H1 (cell line): ENCODE measurements at regions not wholly inside any gene's neighbourhood (a gene's known extent, or its start where the extent isn't known, plus 50 kb on each side); places are given as distances from the start of the nearest gene placed in this dataset.
"Not testable (repeated sequence)": the region's sequence is repeated elsewhere in the genome, so short reads cannot be mapped to it uniquely, and the experiment has no call there.

Experiments used
- CTCF ChIA-PET: fragments of 300-600 bp; sonication (Branson Sonifier 250); formaldehyde crosslinking; loops from one replicate; lab custom pipeline; 2021; ENCODE audit not compliant: partially characterized antibody; lab: Charles Lee
- POLR2A ChIA-PET: fragments of 300-600 bp; sonication (Branson Sonifier 250); formaldehyde crosslinking; loops from one replicate; lab custom pipeline; 2021; ENCODE audit warnings: inconsistent platforms; ENCODE audit not compliant: partially characterized antibody; lab: Charles Lee
- DNase-seq, 2 experiments: peaks; one replicate each; pipeline versions ENCODE4 v3.0.0 to v3.0.0-alpha.2; 2010 to 2022; ENCODE audit warnings: low spot score in 2 of 2, low read depth in 1 of 2, mixed read lengths in 1 of 2
- FAIRE-seq: peaks from 2 replicates; lab custom pipeline; 2011; peaks lifted over from hg19 to GRCh38; lab: Jason Lieb, UNC
- H2AFZ ChIP-seq: 2 replicates; pipeline ENCODE4 v1.8.1; 2012; ENCODE audit warnings: low read length, inconsistent platforms
- H2AK5ac ChIP-seq: 2 replicates; pipeline ENCODE4 v1.6.1; 2013; ENCODE audit warnings: low read depth, low read length
- H2BK120ac ChIP-seq: replicated peaks from 2 replicates; pipeline ENCODE3; 2013; ENCODE audit warnings: low read depth, low read length, inconsistent platforms
- H2BK12ac ChIP-seq: 2 replicates; pipeline ENCODE4 v1.6.1; 2013; ENCODE audit warnings: low read depth, low read length
- H2BK15ac ChIP-seq: 2 replicates; pipeline ENCODE4 v1.6.1; 2013; ENCODE audit warnings: low read length
- H2BK20ac ChIP-seq: 2 replicates; pipeline ENCODE4 v1.6.1; 2013; ENCODE audit warnings: low read length
- H2BK5ac ChIP-seq: 2 replicates; pipeline ENCODE4 v1.6.1; 2013; ENCODE audit warnings: low read depth, low read length
- H3K14ac ChIP-seq: 2 replicates; pipeline ENCODE4 v1.6.1; 2013; ENCODE audit warnings: inconsistent platforms; ENCODE audit not compliant: insufficient read length
- H3K18ac ChIP-seq: 2 replicates; pipeline ENCODE4 v1.6.1; 2013; ENCODE audit warnings: low read length; ENCODE audit errors: extremely low read depth
- H3K23ac ChIP-seq: 2 replicates; pipeline ENCODE4 v1.6.1; 2013; ENCODE audit warnings: inconsistent platforms; ENCODE audit not compliant: insufficient read length
- H3K23me2 ChIP-seq: 2 replicates; pipeline ENCODE4 v1.6.1; 2013; ENCODE audit warnings: low read depth, low read length
- H3K27ac ChIP-seq: 2 replicates; pipeline ENCODE4 v1.6.1; 2011; ENCODE audit warnings: low read depth, low read length, inconsistent platforms
- H3K27me3 ChIP-seq, 4 experiments: replicated peaks in 1 of 4; 1 replicate in 1 of 4; 2 replicates in 3 of 4; pipeline versions ENCODE4 v1.6.1 to v1.8.1; 2011 to 2013; ENCODE audit warnings: low read length in 3 of 4, mild to moderate bottlenecking in 3 of 4, inconsistent platforms in 2 of 4, mixed read lengths in 2 of 4, moderate library complexity in 1 of 4; ENCODE audit not compliant: control insufficient read depth in 3 of 4, insufficient read depth in 3 of 4; ENCODE audit errors: extremely low read depth in 1 of 4
- H3K36me3 ChIP-seq, 4 experiments: 2 replicates each; pipeline versions ENCODE4 v1.6.1 to v1.8.1; 2011 to 2013; ENCODE audit warnings: mild to moderate bottlenecking in 4 of 4, low read length in 3 of 4, moderate library complexity in 2 of 4, control low read depth in 1 of 4, inconsistent platforms in 1 of 4; ENCODE audit not compliant: insufficient read depth in 4 of 4, control insufficient read depth in 2 of 4
- H3K4ac ChIP-seq: replicated peaks from 2 replicates; pipeline ENCODE3; 2013; ENCODE audit warnings: low read length, low read depth, mixed read lengths, inconsistent platforms; ENCODE audit not compliant: insufficient read length
- H3K4me1 ChIP-seq, 4 experiments: replicated peaks in 1 of 4; 1 replicate in 1 of 4; 2 replicates in 3 of 4; pipeline versions ENCODE4 v1.6.1 to v1.8.1; 2011 to 2013; ENCODE audit warnings: low read length in 3 of 4, inconsistent platforms in 2 of 4, mixed read lengths in 1 of 4; ENCODE audit not compliant: insufficient read depth in 4 of 4, control insufficient read depth in 3 of 4
- H3K4me2 ChIP-seq, 2 experiments: 2 replicates each; pipeline versions ENCODE4 v1.6.1 to v1.8.1; 2011 to 2013; ENCODE audit warnings: low read depth in 2 of 2, low read length in 2 of 2, control low read depth in 1 of 2, inconsistent platforms in 1 of 2, mild to moderate bottlenecking in 1 of 2; ENCODE audit not compliant: insufficient read depth in 1 of 2
- H3K4me3 ChIP-seq, 4 experiments: fragments of 200-600, 300-600 bp in 1 of 4; sonication (generic), shearing (Covaris generic), sonication (Bioruptor Twin) in 1 of 4; 2 replicates each; pipeline versions ENCODE4 v1.5.1 to v1.8.1; 2011 to 2016; ENCODE audit warnings: low read length in 4 of 4, low read depth in 3 of 4, control low read depth in 2 of 4, inconsistent platforms in 2 of 4, mild to moderate bottlenecking in 2 of 4, mixed read lengths in 1 of 4, moderate library complexity in 1 of 4; ENCODE audit not compliant: insufficient read depth in 2 of 4; ENCODE audit errors: extremely low read depth in 1 of 4
- H3K56ac ChIP-seq: replicated peaks from 2 replicates; pipeline ENCODE3; 2013; ENCODE audit warnings: low read depth, mild to moderate bottlenecking, mixed read lengths, low read length, inconsistent platforms; ENCODE audit not compliant: insufficient read length
- H3K79me1 ChIP-seq: 2 replicates; pipeline ENCODE4 v1.6.1; 2013; ENCODE audit warnings: low read depth, low read length, control low read depth
- H3K79me2 ChIP-seq, 2 experiments: 2 replicates each; pipeline versions ENCODE4 v1.6.1 to v1.8.1; 2012 to 2013; ENCODE audit warnings: low read length in 2 of 2, mild to moderate bottlenecking in 2 of 2, inconsistent platforms in 1 of 2; ENCODE audit not compliant: insufficient read depth in 2 of 2, control insufficient read depth in 1 of 2
- H3K9ac ChIP-seq, 4 experiments: replicated peaks in 1 of 4; 1 replicate in 1 of 4; 2 replicates in 3 of 4; pipeline versions ENCODE4 v1.6.1 to v1.8.1; 2011 to 2013; ENCODE audit warnings: low read depth in 3 of 4, low read length in 3 of 4, control low read depth in 2 of 4, mild to moderate bottlenecking in 2 of 4, moderate library complexity in 2 of 4, inconsistent platforms in 1 of 4; ENCODE audit errors: extremely low read depth in 1 of 4
- H3K9me3 ChIP-seq, 2 experiments: 2 replicates each; pipeline versions ENCODE4 v1.6.1 to v1.8.1; 2012 to 2013; ENCODE audit warnings: mild to moderate bottlenecking in 2 of 2, moderate library complexity in 2 of 2, control low read depth in 1 of 2, inconsistent platforms in 1 of 2, low read depth in 1 of 2, low read length in 1 of 2, mixed read lengths in 1 of 2; ENCODE audit not compliant: insufficient read depth in 2 of 2
- H4K20me1 ChIP-seq, 2 experiments: replicated peaks in 1 of 2; 2 replicates each; pipeline versions ENCODE3 to v1.8.1; 2011 to 2013; ENCODE audit warnings: inconsistent platforms in 2 of 2, low read length in 2 of 2, mild to moderate bottlenecking in 1 of 2; ENCODE audit not compliant: insufficient read depth in 2 of 2, control insufficient read depth in 1 of 2
- H4K5ac ChIP-seq: 2 replicates; pipeline ENCODE4 v1.6.1; 2013; ENCODE audit warnings: low read length, low read depth, mixed read lengths, inconsistent platforms; ENCODE audit not compliant: insufficient read length
- H4K8ac ChIP-seq: 2 replicates; pipeline ENCODE4 v1.8.0; 2013; ENCODE audit warnings: mild to moderate bottlenecking, moderate library complexity, low read length, inconsistent platforms; ENCODE audit not compliant: insufficient read depth; ENCODE audit errors: extremely low read depth
- H4K91ac ChIP-seq: replicated peaks from 2 replicates; pipeline ENCODE3; 2013; ENCODE audit warnings: low read length, mixed read lengths, inconsistent platforms; ENCODE audit not compliant: insufficient read length
- WGBS, 2 experiments: shearing (Covaris generic) in 1 of 2; methylation state at CpG; one replicate each; pipeline versions ENCODE4 v1.1.6 to v1.1.7; 2013 to 2015; ENCODE audit warnings: low lambda C conversion rate in 2 of 2, mixed read lengths in 2 of 2, inconsistent platforms in 1 of 2, low coverage in 1 of 2, missing lambda C conversion rate in 1 of 2; ENCODE audit not compliant: insufficient replicate concordance in 2 of 2, insufficient coverage in 1 of 2, insufficient read length in 1 of 2; ENCODE audit errors: extremely low coverage in 1 of 2, missing lambda C conversion rate in 1 of 2; 5-methylcytosine and 5-hydroxymethylcytosine counted together

- H3K4me3 ChIP-seq, H3K23me2 ChIP-seq, H4K91ac ChIP-seq, H2AK5ac ChIP-seq, H3K79me1 ChIP-seq, FAIRE-seq, DNase-seq, H3K27ac ChIP-seq, H2BK5ac ChIP-seq, H3K9me3 ChIP-seq, H2AFZ ChIP-seq, H3K14ac ChIP-seq, H4K5ac ChIP-seq, H3K18ac ChIP-seq, POLR2A ChIA-PET, H3K23ac ChIP-seq, H3K56ac ChIP-seq, H3K27me3 ChIP-seq, H3K9ac ChIP-seq, H4K20me1 ChIP-seq, H2BK15ac ChIP-seq, CTCF ChIA-PET, H3K4me1 ChIP-seq, H2BK12ac ChIP-seq, H2BK20ac ChIP-seq, H3K79me2 ChIP-seq, H3K36me3 ChIP-seq, H2BK120ac ChIP-seq, H4K8ac ChIP-seq, H3K4me2 ChIP-seq, H3K4ac ChIP-seq: not testable (repeated sequence)
- WGBS, 2 experiments = 89% methylated on average over 5 of the region's 5 CpGs; no CpG with 5 or more reads in 1 of the 2 experiments
Observed at GRCh38 chr11:71647078-71647477, 64.4 kb upstream of the KRTAP5-11 start.

- H3K23me2 ChIP-seq, H3K14ac ChIP-seq, H2BK5ac ChIP-seq, H3K56ac ChIP-seq, H3K23ac ChIP-seq, H4K5ac ChIP-seq, DNase-seq, H2BK12ac ChIP-seq, H2BK120ac ChIP-seq, H2AK5ac ChIP-seq, H4K91ac ChIP-seq, H3K36me3 ChIP-seq, H3K79me2 ChIP-seq, H3K4me3 ChIP-seq, H3K27me3 ChIP-seq, H4K20me1 ChIP-seq, H4K8ac ChIP-seq, H2BK20ac ChIP-seq, H3K4me2 ChIP-seq, H3K4ac ChIP-seq, H3K9me3 ChIP-seq, H3K9ac ChIP-seq, H2BK15ac ChIP-seq, CTCF ChIA-PET, H2AFZ ChIP-seq, POLR2A ChIA-PET, H3K79me1 ChIP-seq, H3K18ac ChIP-seq, H3K27ac ChIP-seq, H3K4me1 ChIP-seq, FAIRE-seq: not testable (repeated sequence)
- WGBS, 2 experiments = 90% methylated on average over 5 of the region's 5 CpGs; no CpG with 5 or more reads in 1 of the 2 experiments
Observed at GRCh38 chr11:71652998-71653397, 70.3 kb upstream of the KRTAP5-11 start.
